ENCODE measurements at regions not wholly inside any gene's neighbourhood (a gene's known extent, or its start where the extent isn't known, plus 50 kb on each side); places are given as distances from the start of the nearest gene placed in this dataset.

DNA sequence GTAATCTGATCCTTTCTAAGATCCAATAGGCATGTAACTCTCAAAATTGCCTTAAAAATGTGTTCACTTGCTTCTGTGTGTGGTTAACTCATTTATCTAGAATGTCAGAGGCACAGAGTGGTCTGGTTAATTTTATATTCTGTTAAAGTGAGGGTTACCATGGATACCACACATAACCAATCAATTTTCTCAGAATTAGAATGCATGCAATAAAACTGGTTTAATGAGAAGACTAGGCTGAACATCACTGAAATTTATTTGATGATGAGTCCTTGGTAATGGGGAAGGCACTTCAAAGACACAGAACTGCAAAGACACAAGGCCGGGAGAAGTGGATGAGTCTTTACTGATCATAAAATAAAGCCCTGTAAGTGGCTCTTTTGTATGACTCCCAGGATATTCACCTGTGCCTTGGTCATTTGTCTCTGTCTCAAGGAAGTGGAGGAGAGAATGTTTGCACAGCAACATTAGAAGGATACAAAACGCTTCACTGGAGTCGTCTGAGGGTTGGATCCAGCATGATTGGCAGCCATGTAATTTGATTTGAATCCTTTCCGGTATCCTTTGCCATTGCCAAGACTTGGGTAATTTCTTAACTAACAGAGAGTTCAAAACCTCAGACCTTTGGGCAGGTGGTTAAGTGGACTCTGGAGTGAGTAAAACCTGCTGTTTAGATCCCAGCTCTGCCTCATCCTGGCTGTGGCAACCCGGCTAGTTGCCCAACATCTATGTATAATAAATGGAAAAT is 94.0 kb upstream of the RBPJ start:
- DNase-seq (ENCODE audit: low read depth), result no peak
- Histone ChIP-seq H3K4me3 (ENCODE audit: low read depth, low read length) (no peak overlapping the region), H3K36me3 (ENCODE audit: control insufficient read depth, insufficient read depth, low read length) (no peaks in the 10 kb centered on the region), H3K27me3 (ENCODE audit: control insufficient read depth, insufficient read depth, low read length) (no peaks in the 10 kb centered on the region)
- TF ChIP-seq, protein P1, sequence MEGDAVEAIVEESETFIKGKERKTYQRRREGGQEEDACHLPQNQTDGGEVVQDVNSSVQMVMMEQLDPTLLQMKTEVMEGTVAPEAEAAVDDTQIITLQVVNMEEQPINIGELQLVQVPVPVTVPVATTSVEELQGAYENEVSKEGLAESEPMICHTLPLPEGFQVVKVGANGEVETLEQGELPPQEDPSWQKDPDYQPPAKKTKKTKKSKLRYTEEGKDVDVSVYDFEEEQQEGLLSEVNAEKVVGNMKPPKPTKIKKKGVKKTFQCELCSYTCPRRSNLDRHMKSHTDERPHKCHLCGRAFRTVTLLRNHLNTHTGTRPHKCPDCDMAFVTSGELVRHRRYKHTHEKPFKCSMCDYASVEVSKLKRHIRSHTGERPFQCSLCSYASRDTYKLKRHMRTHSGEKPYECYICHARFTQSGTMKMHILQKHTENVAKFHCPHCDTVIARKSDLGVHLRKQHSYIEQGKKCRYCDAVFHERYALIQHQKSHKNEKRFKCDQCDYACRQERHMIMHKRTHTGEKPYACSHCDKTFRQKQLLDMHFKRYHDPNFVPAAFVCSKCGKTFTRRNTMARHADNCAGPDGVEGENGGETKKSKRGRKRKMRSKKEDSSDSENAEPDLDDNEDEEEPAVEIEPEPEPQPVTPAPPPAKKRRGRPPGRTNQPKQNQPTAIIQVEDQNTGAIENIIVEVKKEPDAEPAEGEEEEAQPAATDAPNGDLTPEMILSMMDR (IDR thresholded peaks at IDR 0.05; ENCODE audit: insufficient read depth, low read length, poor library complexity, severe bottlenecking), result no peak

DNA sequence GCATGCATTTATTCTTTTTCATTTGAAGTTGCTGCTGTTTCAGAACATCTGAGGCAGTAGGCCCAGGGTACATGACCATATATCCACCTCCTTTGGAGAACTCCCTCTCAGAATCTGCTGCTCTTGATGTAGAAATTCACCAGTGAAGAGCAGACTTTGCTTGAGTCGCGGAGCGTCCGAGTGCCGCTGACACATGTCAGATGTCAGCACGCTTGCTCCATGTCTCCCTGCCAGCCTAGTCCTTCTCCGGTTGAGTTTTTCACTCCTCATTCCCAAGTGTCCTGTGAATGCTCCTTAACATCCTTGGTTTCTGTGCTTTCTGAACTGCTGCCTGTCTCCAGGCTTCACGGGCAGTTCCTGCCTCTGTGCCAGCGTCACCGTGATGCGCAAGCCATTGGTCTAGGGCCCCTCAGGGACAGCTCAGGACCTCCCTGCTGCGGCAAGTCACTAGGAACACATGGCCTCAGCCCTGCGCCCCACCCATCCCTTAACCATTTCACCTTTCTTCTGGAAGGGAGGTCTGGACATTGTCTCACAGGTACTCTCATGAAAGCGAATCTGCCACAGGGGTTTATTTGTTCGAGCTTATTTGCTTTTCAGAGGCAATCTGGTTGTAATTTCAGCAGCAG is 93.1 kb upstream of the RBPJ start:
- Histone ChIP-seq H3K36me3 (ENCODE audit: control insufficient read depth, insufficient read depth, low read length) (no peaks in the 10 kb centered on the region), H3K27me3 (ENCODE audit: control insufficient read depth, insufficient read depth, low read length) (no peaks in the 10 kb centered on the region), H3K4me3 (ENCODE audit: low read depth, low read length) (no peak overlapping the region)
- no peak for DNase-seq (ENCODE audit: low read depth)
- TF ChIP-seq, protein P1 (IDR thresholded peaks at IDR 0.05; ENCODE audit: insufficient read depth, low read length, poor library complexity, severe bottlenecking), result no peak

DNA sequence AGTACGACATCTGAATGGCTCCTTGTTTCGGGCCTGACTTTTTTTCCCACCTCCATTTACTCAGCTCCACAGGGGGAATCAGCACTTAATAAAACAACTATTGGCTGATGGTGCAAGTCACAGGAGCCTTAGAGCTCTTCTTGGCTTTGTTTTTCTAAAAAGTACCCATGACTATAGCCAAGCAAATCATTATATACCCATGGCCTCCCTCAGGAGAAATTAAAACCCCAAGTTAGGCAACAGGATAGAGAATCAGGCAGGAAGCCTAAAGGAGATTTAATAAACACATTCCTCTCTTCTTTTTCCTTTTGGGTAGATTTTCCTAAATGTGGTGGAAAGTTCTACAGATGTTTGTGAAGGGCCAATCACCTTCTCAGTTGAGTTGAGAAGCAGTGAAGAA is 91.9 kb upstream of the RBPJ start:
- Histone ChIP-seq H3K27me3 (ENCODE audit: control insufficient read depth, insufficient read depth, low read length) (no peaks in the 10 kb centered on the region), H3K36me3 (ENCODE audit: control insufficient read depth, insufficient read depth, low read length) (no peaks in the 10 kb centered on the region), H3K4me3 (ENCODE audit: low read depth, low read length) (no peak overlapping the region)
- TF ChIP-seq, protein P1 (IDR thresholded peaks at IDR 0.05; ENCODE audit: insufficient read depth, low read length, poor library complexity, severe bottlenecking), result no peak
- no peak for DNase-seq (ENCODE audit: low read depth)

DNA sequence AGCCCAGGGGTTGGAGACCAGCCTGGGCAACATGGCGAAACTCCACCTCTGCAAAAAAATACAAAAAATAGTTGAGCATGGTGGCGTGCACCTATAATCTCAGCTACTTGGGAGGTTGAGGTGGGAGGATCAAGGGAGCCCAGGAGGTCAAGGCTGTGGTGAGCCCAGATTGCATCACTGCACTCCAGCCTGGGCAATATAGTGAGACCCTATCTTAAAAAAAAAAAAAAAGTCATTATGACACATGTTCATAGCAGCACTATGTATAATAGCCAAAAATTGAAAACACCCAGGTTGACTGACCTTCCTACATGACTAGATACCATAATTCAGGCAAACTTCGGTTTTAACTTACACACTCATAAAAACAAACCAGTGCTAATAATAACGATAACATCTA is 90.8 kb upstream of the RBPJ start:
- H3K27me3 ChIP-seq (ENCODE audit: control insufficient read depth, insufficient read depth, low read length), result no peaks in the 10 kb centered on the region
- no peaks in the 10 kb centered on the region for H3K36me3 ChIP-seq (ENCODE audit: control insufficient read depth, insufficient read depth, low read length)
- H3K4me3 ChIP-seq (ENCODE audit: low read depth, low read length), result no peak overlapping the region
- no peak for DNase-seq (ENCODE audit: low read depth)
- TF ChIP-seq, protein P1 (IDR thresholded peaks at IDR 0.05; ENCODE audit: insufficient read depth, low read length, poor library complexity, severe bottlenecking), result no peak

DNA sequence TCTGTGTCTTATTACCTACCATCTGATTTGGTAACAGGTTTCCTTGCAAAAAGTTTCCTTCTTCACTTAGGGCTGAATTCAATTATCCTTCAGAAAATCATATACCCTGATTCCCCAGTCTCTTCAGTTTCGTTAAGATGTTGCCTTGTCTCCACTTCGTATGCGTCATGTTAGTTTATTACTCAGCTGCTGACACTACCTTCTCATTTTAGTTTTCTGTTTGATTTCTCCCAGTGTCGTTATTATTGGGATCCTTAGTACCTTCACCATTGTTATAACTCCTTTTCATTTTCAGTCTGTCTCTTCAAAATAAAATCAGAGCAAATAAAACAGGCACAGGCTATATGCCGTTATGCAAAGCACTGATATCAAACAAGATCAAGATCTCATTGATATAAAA is 87.5 kb upstream of the RBPJ start:
- Histone ChIP-seq H3K27me3 (ENCODE audit: control insufficient read depth, insufficient read depth, low read length) (no peaks in the 10 kb centered on the region), H3K36me3 (ENCODE audit: control insufficient read depth, insufficient read depth, low read length) (no peaks in the 10 kb centered on the region), H3K4me3 (ENCODE audit: low read depth, low read length) (no peak overlapping the region)
- TF ChIP-seq, protein P1 (IDR thresholded peaks at IDR 0.05; ENCODE audit: insufficient read depth, low read length, poor library complexity, severe bottlenecking), result no peak
- DNase-seq (ENCODE audit: low read depth), result no peak
